ENCODE measurements at regions not wholly inside any gene's neighbourhood (a gene's known extent, or its start where the extent isn't known, plus 50 kb on each side); places are given as distances from the start of the nearest gene placed in this dataset.
"Not testable (repeated sequence)": the region's sequence is repeated elsewhere in the genome, so short reads cannot be mapped to it uniquely, and the experiment has no call there.

DNA sequence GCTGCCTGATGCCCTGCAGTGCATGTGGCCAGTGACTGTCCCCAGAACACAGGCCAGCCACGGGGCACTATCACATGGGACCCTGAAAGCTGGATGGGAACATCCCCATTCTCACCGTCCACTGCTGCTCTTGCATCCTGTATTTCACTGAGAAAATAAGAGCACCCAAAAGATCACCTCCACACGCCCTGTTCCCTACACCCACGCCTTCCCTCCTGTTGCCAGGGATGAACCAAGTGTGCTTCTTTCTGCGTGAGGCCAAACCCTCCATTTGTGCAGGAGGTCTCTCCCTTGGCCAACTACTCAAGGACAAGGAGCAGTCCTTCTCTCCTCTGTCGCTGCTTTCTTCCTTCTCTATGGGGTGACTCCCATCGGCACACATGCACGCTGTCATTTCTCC, 118.3 kb downstream of the LRRC37A3 start:
- H3K4me1 ChIP-seq (ENCODE audit: control insufficient read depth in 1 of 2, insufficient read depth in 2 of 2, low read length in 2 of 2); H3K27ac ChIP-seq (ENCODE audit: low read depth, low read length); H3K9ac ChIP-seq (ENCODE audit: low read depth in 1 of 2, low read length in 2 of 2); H3K27me3 ChIP-seq (ENCODE audit: control insufficient read depth in 1 of 2, insufficient read depth in 2 of 2, low read length in 2 of 2); H3K9me3 ChIP-seq (ENCODE audit: control insufficient read depth in 1 of 2, low read length in 2 of 2); H3K36me3 ChIP-seq (ENCODE audit: control insufficient read depth in 1 of 2, insufficient read depth in 2 of 2, low read length in 2 of 2); H3K4me3 ChIP-seq (ENCODE audit: low read depth in 1 of 2, low read length in 2 of 2): not testable (repeated sequence)

- H3K4me1 ChIP-seq (ENCODE audit: control insufficient read depth in 1 of 2, insufficient read depth in 2 of 2, low read length in 2 of 2); H3K9me3 ChIP-seq (ENCODE audit: control insufficient read depth in 1 of 2, low read length in 2 of 2); H3K4me3 ChIP-seq (ENCODE audit: low read depth in 1 of 2, low read length in 2 of 2); H3K36me3 ChIP-seq (ENCODE audit: control insufficient read depth in 1 of 2, insufficient read depth in 2 of 2, low read length in 2 of 2); H3K27ac ChIP-seq (ENCODE audit: low read depth, low read length); H3K9ac ChIP-seq (ENCODE audit: low read depth in 1 of 2, low read length in 2 of 2); H3K27me3 ChIP-seq (ENCODE audit: control insufficient read depth in 1 of 2, insufficient read depth in 2 of 2, low read length in 2 of 2): not testable (repeated sequence)
These were observed 118.8 kb downstream of the LRRC37A3 start for GRCh38 chr17:64800361-64800895.

DNA sequence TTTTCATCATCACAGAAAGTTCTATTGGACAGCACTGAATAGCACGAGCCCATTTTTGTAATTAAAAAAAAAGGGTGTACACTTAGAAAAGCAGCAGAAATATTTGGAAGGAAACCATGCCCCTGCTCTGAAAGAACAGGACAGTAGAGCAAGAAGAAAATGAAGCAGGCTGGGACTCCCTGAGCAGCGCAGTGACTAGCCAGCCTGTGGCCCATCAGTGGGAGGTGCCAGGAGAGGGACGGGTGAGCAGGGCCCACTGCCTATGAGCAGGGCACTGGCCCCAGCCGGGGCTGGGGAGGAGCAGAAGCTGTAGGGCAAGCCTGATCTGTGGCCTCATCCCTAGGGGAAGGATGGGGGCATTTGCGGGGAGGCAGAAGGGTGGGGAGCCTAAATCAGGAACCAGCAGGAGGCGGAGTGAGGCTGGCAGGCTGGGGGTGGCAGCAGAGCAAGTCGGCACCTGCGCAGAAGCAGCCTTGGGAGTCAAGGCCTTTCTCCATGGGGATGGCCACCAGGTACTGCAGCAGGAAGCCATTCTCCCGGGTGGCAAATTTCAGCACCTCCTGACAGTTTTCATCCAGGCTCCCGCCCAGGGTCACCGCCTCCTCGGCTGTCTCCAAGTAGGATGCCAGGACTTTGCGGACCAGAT, 119.6 kb downstream of the LRRC37A3 start:
- not testable (repeated sequence) for H3K27me3 ChIP-seq (ENCODE audit: control insufficient read depth in 1 of 2, insufficient read depth in 2 of 2, low read length in 2 of 2); H3K36me3 ChIP-seq (ENCODE audit: control insufficient read depth in 1 of 2, insufficient read depth in 2 of 2, low read length in 2 of 2); H3K9me3 ChIP-seq (ENCODE audit: control insufficient read depth in 1 of 2, low read length in 2 of 2); H3K9ac ChIP-seq (ENCODE audit: low read depth in 1 of 2, low read length in 2 of 2); H3K27ac ChIP-seq (ENCODE audit: low read depth, low read length); H3K4me1 ChIP-seq (ENCODE audit: control insufficient read depth in 1 of 2, insufficient read depth in 2 of 2, low read length in 2 of 2); H3K4me3 ChIP-seq (ENCODE audit: low read depth in 1 of 2, low read length in 2 of 2)

- H3K36me3 ChIP-seq (ENCODE audit: control insufficient read depth in 1 of 2, insufficient read depth in 2 of 2, low read length in 2 of 2); H3K27ac ChIP-seq (ENCODE audit: low read depth, low read length); H3K9ac ChIP-seq (ENCODE audit: low read depth in 1 of 2, low read length in 2 of 2); H3K27me3 ChIP-seq (ENCODE audit: control insufficient read depth in 1 of 2, insufficient read depth in 2 of 2, low read length in 2 of 2); H3K4me1 ChIP-seq (ENCODE audit: control insufficient read depth in 1 of 2, insufficient read depth in 2 of 2, low read length in 2 of 2); H3K4me3 ChIP-seq (ENCODE audit: low read depth in 1 of 2, low read length in 2 of 2); H3K9me3 ChIP-seq (ENCODE audit: control insufficient read depth in 1 of 2, low read length in 2 of 2): not testable (repeated sequence)
These were observed 120.3 kb downstream of the LRRC37A3 start for GRCh38 chr17:64798961-64799360.

DNA sequence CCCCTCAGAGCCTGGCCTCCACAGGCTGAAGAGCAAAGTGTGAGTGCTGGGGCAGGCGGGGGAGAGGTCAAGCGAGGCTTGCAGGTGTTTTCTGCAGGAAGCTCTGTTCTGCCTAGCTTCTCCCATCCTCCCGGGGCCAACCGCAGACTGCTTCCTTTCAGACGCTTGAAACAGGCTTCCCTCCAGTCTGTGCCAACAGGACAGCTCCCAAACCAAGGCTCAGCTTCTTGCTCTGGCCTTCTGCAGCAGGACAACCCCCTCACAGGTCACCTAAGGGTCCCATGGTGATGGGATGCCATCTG, 120.8 kb downstream of the LRRC37A3 start:
- not testable (repeated sequence) for H3K9ac ChIP-seq (ENCODE audit: low read depth in 1 of 2, low read length in 2 of 2); H3K4me1 ChIP-seq (ENCODE audit: control insufficient read depth in 1 of 2, insufficient read depth in 2 of 2, low read length in 2 of 2); H3K4me3 ChIP-seq (ENCODE audit: low read depth in 1 of 2, low read length in 2 of 2); H3K27ac ChIP-seq (ENCODE audit: low read depth, low read length); H3K36me3 ChIP-seq (ENCODE audit: control insufficient read depth in 1 of 2, insufficient read depth in 2 of 2, low read length in 2 of 2); H3K27me3 ChIP-seq (ENCODE audit: control insufficient read depth in 1 of 2, insufficient read depth in 2 of 2, low read length in 2 of 2); H3K9me3 ChIP-seq (ENCODE audit: control insufficient read depth in 1 of 2, low read length in 2 of 2)

GRCh38 chr17:64797746-64798488, 121.4 kb downstream of the LRRC37A3 start:
- not testable (repeated sequence) for H3K9me3 ChIP-seq (ENCODE audit: control insufficient read depth in 1 of 2, low read length in 2 of 2); H3K27ac ChIP-seq (ENCODE audit: low read depth, low read length); H3K4me1 ChIP-seq (ENCODE audit: control insufficient read depth in 1 of 2, insufficient read depth in 2 of 2, low read length in 2 of 2); H3K4me3 ChIP-seq (ENCODE audit: low read depth in 1 of 2, low read length in 2 of 2); H3K9ac ChIP-seq (ENCODE audit: low read depth in 1 of 2, low read length in 2 of 2); H3K36me3 ChIP-seq (ENCODE audit: control insufficient read depth in 1 of 2, insufficient read depth in 2 of 2, low read length in 2 of 2); H3K27me3 ChIP-seq (ENCODE audit: control insufficient read depth in 1 of 2, insufficient read depth in 2 of 2, low read length in 2 of 2)

GRCh38 chr17:64795342-64795741, 123.9 kb downstream of the LRRC37A3 start:
- not testable (repeated sequence) for H3K27me3 ChIP-seq (ENCODE audit: control insufficient read depth in 1 of 2, insufficient read depth in 2 of 2, low read length in 2 of 2); H3K4me3 ChIP-seq (ENCODE audit: low read depth in 1 of 2, low read length in 2 of 2); H3K9ac ChIP-seq (ENCODE audit: low read depth in 1 of 2, low read length in 2 of 2); H3K27ac ChIP-seq (ENCODE audit: low read depth, low read length); H3K9me3 ChIP-seq (ENCODE audit: control insufficient read depth in 1 of 2, low read length in 2 of 2); H3K4me1 ChIP-seq (ENCODE audit: control insufficient read depth in 1 of 2, insufficient read depth in 2 of 2, low read length in 2 of 2)
- peaks cover 0 to 10% of the 10 kb centered on the region in 2 donors for H3K36me3 ChIP-seq (ENCODE audit: control insufficient read depth in 1 of 2, insufficient read depth in 2 of 2, low read length in 2 of 2)

GRCh38 chr17:64794548-64795274, 124.6 kb downstream of the LRRC37A3 start:
- H3K4me3 ChIP-seq (ENCODE audit: low read depth in 1 of 2, low read length in 2 of 2); H3K4me1 ChIP-seq (ENCODE audit: control insufficient read depth in 1 of 2, insufficient read depth in 2 of 2, low read length in 2 of 2); H3K9ac ChIP-seq (ENCODE audit: low read depth in 1 of 2, low read length in 2 of 2); H3K27me3 ChIP-seq (ENCODE audit: control insufficient read depth in 1 of 2, insufficient read depth in 2 of 2, low read length in 2 of 2); H3K27ac ChIP-seq (ENCODE audit: low read depth, low read length); H3K9me3 ChIP-seq (ENCODE audit: control insufficient read depth in 1 of 2, low read length in 2 of 2): not testable (repeated sequence)
- H3K36me3 ChIP-seq (ENCODE audit: control insufficient read depth in 1 of 2, insufficient read depth in 2 of 2, low read length in 2 of 2): peaks cover 0 to 10% of the 10 kb centered on the region in 2 donors

DNA sequence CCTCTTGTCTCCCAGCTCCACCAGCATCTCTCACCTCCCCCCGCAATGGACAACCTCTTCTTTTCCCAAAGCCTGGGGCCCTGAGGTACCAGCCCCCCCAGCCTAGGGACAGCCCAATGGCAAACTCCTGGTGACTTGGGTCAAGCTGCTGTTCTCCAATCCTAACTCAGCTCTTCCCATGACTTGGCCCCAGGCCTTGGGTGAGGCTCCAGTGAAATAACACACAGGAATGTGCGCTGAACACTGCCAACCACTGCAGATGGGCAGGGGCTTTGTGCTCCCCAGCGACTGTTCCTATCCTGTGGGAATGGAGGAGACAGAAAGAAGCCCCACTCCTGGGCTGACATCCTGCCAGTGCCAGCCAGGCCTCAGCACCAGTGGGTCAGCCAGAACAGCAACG, 125.2 kb downstream of the LRRC37A3 start:
- not testable (repeated sequence) for H3K4me1 ChIP-seq (ENCODE audit: control insufficient read depth in 1 of 2, insufficient read depth in 2 of 2, low read length in 2 of 2); H3K27ac ChIP-seq (ENCODE audit: low read depth, low read length); H3K27me3 ChIP-seq (ENCODE audit: control insufficient read depth in 1 of 2, insufficient read depth in 2 of 2, low read length in 2 of 2); H3K36me3 ChIP-seq (ENCODE audit: control insufficient read depth in 1 of 2, insufficient read depth in 2 of 2, low read length in 2 of 2); H3K4me3 ChIP-seq (ENCODE audit: low read depth in 1 of 2, low read length in 2 of 2); H3K9me3 ChIP-seq (ENCODE audit: control insufficient read depth in 1 of 2, low read length in 2 of 2); H3K9ac ChIP-seq (ENCODE audit: low read depth in 1 of 2, low read length in 2 of 2)

DNA sequence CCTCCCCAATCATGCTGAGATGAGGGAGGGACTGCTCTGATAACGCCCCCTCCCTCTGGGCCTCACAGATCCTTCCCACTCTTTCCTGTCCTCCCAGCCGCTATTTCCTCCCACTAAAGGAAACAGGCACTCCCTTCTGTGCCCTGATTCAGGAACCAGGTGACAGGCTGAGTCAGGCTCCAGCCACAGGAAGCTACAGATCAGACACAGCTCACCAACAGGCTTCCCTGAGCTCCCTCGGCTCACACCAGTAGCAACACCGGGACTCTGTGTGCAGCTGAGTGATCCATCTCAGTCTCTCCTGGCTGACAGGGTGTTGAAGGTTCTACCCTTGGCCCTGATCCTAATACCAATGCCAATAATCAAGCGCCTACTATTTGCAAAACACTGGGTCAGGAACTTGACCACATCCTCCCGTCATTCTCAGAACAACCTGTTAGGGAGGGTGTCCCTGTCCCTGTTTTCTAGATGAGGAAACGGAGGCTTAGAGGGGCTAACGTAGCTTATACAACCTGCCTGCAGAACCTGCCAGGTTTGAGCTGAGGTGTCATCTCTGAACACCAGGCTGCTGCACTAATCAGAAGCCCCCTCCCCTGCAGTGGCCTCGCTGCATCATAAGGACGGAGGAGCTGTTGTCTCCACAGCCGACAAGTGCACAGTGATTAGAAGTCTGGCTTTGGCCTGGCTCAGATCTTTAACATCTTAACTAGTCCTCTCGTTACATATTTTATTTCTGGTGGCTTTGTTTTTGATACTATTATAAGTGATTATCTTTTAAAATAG, 126.3 kb downstream of the LRRC37A3 start:
- H3K27ac ChIP-seq (ENCODE audit: low read depth, low read length); H3K4me3 ChIP-seq (ENCODE audit: low read depth in 1 of 2, low read length in 2 of 2); H3K9ac ChIP-seq (ENCODE audit: low read depth in 1 of 2, low read length in 2 of 2); H3K4me1 ChIP-seq (ENCODE audit: control insufficient read depth in 1 of 2, insufficient read depth in 2 of 2, low read length in 2 of 2); H3K36me3 ChIP-seq (ENCODE audit: control insufficient read depth in 1 of 2, insufficient read depth in 2 of 2, low read length in 2 of 2); H3K27me3 ChIP-seq (ENCODE audit: control insufficient read depth in 1 of 2, insufficient read depth in 2 of 2, low read length in 2 of 2); H3K9me3 ChIP-seq (ENCODE audit: control insufficient read depth in 1 of 2, low read length in 2 of 2): not testable (repeated sequence)

Data from duodenal mucosa (tissue), 2 donors.